ENCODE measurements at regions not wholly inside any gene's neighbourhood (a gene's known extent, or its start where the extent isn't known, plus 50 kb on each side); places are given as distances from the start of the nearest gene placed in this dataset.
"Not testable (repeated sequence)": the region's sequence is repeated elsewhere in the genome, so short reads cannot be mapped to it uniquely, and the experiment has no call there.

- not testable (repeated sequence) for H3K27me3 ChIP-seq (ENCODE audit: insufficient read depth, low read length); H3K36me3 ChIP-seq (ENCODE audit: insufficient read depth, low read length); H3K9me3 ChIP-seq (ENCODE audit: insufficient read depth, low read depth, low read length); H3K27ac ChIP-seq (ENCODE audit: low read depth, low read length); H3K9ac ChIP-seq (ENCODE audit: low read depth, low read length); H3K4me1 ChIP-seq (ENCODE audit: insufficient read depth, low read length); H3K4me3 ChIP-seq (ENCODE audit: low read length)
- 96% methylated on average over 4 of the region's 4 CpGs for WGBS
Observed at GRCh38 chr1:25171013-25171412, 61.3 kb downstream of the SYF2 start.

GRCh38 chr1:25170439-25170838 lies 61.9 kb downstream of the SYF2 start:
- Histone ChIP-seq H3K27me3 (ENCODE audit: insufficient read depth, low read length) (no peaks in the 10 kb centered on the region), H3K36me3 (ENCODE audit: insufficient read depth, low read length) (no peaks in the 10 kb centered on the region), H3K27ac (ENCODE audit: low read depth, low read length) (no peak overlapping the region), H3K4me1 (ENCODE audit: insufficient read depth, low read length) (peaks cover 8% of the 10 kb centered on the region), H3K4me3 (ENCODE audit: low read length) (no peak overlapping the region), H3K9ac (ENCODE audit: low read depth, low read length) (no peak overlapping the region), H3K9me3 (ENCODE audit: insufficient read depth, low read depth, low read length) (no peaks in the 10 kb centered on the region)
- 93% methylated on average over 5 of the region's 6 CpGs for WGBS

- Histone ChIP-seq H3K4me1 (ENCODE audit: insufficient read depth, low read length) (peaks cover 8% of the 10 kb centered on the region), H3K4me3 (ENCODE audit: low read length) (no peak overlapping the region), H3K9me3 (ENCODE audit: insufficient read depth, low read depth, low read length) (no peaks in the 10 kb centered on the region), H3K27me3 (ENCODE audit: insufficient read depth, low read length) (no peaks in the 10 kb centered on the region), H3K9ac (ENCODE audit: low read depth, low read length) (no peak overlapping the region), H3K36me3 (ENCODE audit: insufficient read depth, low read length) (no peaks in the 10 kb centered on the region), H3K27ac (ENCODE audit: low read depth, low read length) (no peak overlapping the region)
- 92% methylated on average over 8 of the region's 8 CpGs for WGBS
Observed at GRCh38 chr1:25169610-25170009, 62.7 kb downstream of the SYF2 start.

- WGBS = 96% methylated on average over 2 of the region's 2 CpGs
- Histone ChIP-seq H3K4me3 (ENCODE audit: low read length) (no peak overlapping the region), H3K27ac (ENCODE audit: low read depth, low read length) (no peak overlapping the region), H3K4me1 (ENCODE audit: insufficient read depth, low read length) (peaks cover 8% of the 10 kb centered on the region), H3K9ac (ENCODE audit: low read depth, low read length) (no peak overlapping the region), H3K27me3 (ENCODE audit: insufficient read depth, low read length) (no peaks in the 10 kb centered on the region), H3K36me3 (ENCODE audit: insufficient read depth, low read length) (no peaks in the 10 kb centered on the region), H3K9me3 (ENCODE audit: insufficient read depth, low read depth, low read length) (no peaks in the 10 kb centered on the region)
Observed at GRCh38 chr1:25169168-25169567, 63.1 kb downstream of the SYF2 start.

GRCh38 chr1:25168193-25169071 lies 63.9 kb downstream of the SYF2 start:
- Histone ChIP-seq H3K9me3 (ENCODE audit: insufficient read depth, low read depth, low read length) (no peaks in the 10 kb centered on the region), H3K4me3 (ENCODE audit: low read length) (no peak overlapping the region), H3K9ac (ENCODE audit: low read depth, low read length) (no peak overlapping the region), H3K27me3 (ENCODE audit: insufficient read depth, low read length) (no peaks in the 10 kb centered on the region), H3K27ac (ENCODE audit: low read depth, low read length) (no peak overlapping the region), H3K36me3 (ENCODE audit: insufficient read depth, low read length) (no peaks in the 10 kb centered on the region), H3K4me1 (ENCODE audit: insufficient read depth, low read length) (peaks cover 8% of the 10 kb centered on the region)
- 67% methylated on average over 11 of the region's 11 CpGs for WGBS

GRCh38 chr1:25167269-25168192 lies 64.8 kb downstream of the SYF2 start:
- Histone ChIP-seq H3K36me3 (ENCODE audit: insufficient read depth, low read length) (no peaks in the 10 kb centered on the region), H3K9ac (ENCODE audit: low read depth, low read length) (no peak overlapping the region), H3K4me3 (ENCODE audit: low read length) (no peak overlapping the region), H3K4me1 (ENCODE audit: insufficient read depth, low read length) (peaks cover 8% of the 10 kb centered on the region), H3K27ac (ENCODE audit: low read depth, low read length) (no peak overlapping the region), H3K9me3 (ENCODE audit: insufficient read depth, low read depth, low read length) (no peaks in the 10 kb centered on the region), H3K27me3 (ENCODE audit: insufficient read depth, low read length) (no peaks in the 10 kb centered on the region)
- WGBS = 64% methylated on average over 17 of the region's 17 CpGs

- Histone ChIP-seq H3K27me3 (ENCODE audit: insufficient read depth, low read length) (no peaks in the 10 kb centered on the region), H3K9ac (ENCODE audit: low read depth, low read length) (no peak overlapping the region), H3K4me1 (ENCODE audit: insufficient read depth, low read length) (peaks cover 8% of the 10 kb centered on the region), H3K27ac (ENCODE audit: low read depth, low read length) (no peak overlapping the region), H3K4me3 (ENCODE audit: low read length) (no peak overlapping the region), H3K36me3 (ENCODE audit: insufficient read depth, low read length) (no peaks in the 10 kb centered on the region), H3K9me3 (ENCODE audit: insufficient read depth, low read depth, low read length) (no peaks in the 10 kb centered on the region)
- 89% methylated on average over 3 of the region's 4 CpGs for WGBS
Observed at GRCh38 chr1:25166847-25167246, 65.5 kb downstream of the SYF2 start.

GRCh38 chr1:25163986-25164385 lies 68.3 kb downstream of the SYF2 start:
- Histone ChIP-seq H3K9me3 (ENCODE audit: insufficient read depth, low read depth, low read length) (no peaks in the 10 kb centered on the region), H3K4me3 (ENCODE audit: low read length) (no peak overlapping the region), H3K27ac (ENCODE audit: low read depth, low read length) (no peak overlapping the region), H3K36me3 (ENCODE audit: insufficient read depth, low read length) (no peaks in the 10 kb centered on the region), H3K27me3 (ENCODE audit: insufficient read depth, low read length) (no peaks in the 10 kb centered on the region), H3K4me1 (ENCODE audit: insufficient read depth, low read length) (peaks cover 5% of the 10 kb centered on the region), H3K9ac (ENCODE audit: low read depth, low read length) (no peak overlapping the region)
- 98% methylated on average over 2 of the region's 2 CpGs for WGBS

GRCh38 chr1:25161981-25162380 lies 70.3 kb downstream of the SYF2 start:
- Histone ChIP-seq H3K36me3 (ENCODE audit: insufficient read depth, low read length) (no peaks in the 10 kb centered on the region), H3K27me3 (ENCODE audit: insufficient read depth, low read length) (no peaks in the 10 kb centered on the region), H3K9ac (ENCODE audit: low read depth, low read length) (no peak overlapping the region), H3K4me1 (ENCODE audit: insufficient read depth, low read length) (no peaks in the 10 kb centered on the region), H3K4me3 (ENCODE audit: low read length) (no peak overlapping the region), H3K27ac (ENCODE audit: low read depth, low read length) (no peak overlapping the region), H3K9me3 (ENCODE audit: insufficient read depth, low read depth, low read length) (no peaks in the 10 kb centered on the region)
- 43% methylated on average over 2 of the region's 2 CpGs for WGBS

GRCh38 chr1:25157846-25158245 lies 74.5 kb downstream of the SYF2 start:
- no peaks in the 10 kb centered on the region for H3K9me3 ChIP-seq (ENCODE audit: insufficient read depth, low read depth, low read length)
- H3K9ac ChIP-seq (ENCODE audit: low read depth, low read length) = no peak overlapping the region
- 94% methylated on average over 3 of the region's 3 CpGs for WGBS

GRCh38 chr1:25150985-25151495 lies 81.3 kb downstream of the SYF2 start:
- WGBS = 90% methylated on average over 1 of the region's 1 CpG
- Histone ChIP-seq H3K27ac (ENCODE audit: low read depth, low read length) (no peak overlapping the region), H3K36me3 (ENCODE audit: insufficient read depth, low read length) (no peaks in the 10 kb centered on the region), H3K4me1 (ENCODE audit: insufficient read depth, low read length) (no peaks in the 10 kb centered on the region), H3K27me3 (ENCODE audit: insufficient read depth, low read length) (no peaks in the 10 kb centered on the region), H3K9ac (ENCODE audit: low read depth, low read length) (no peak overlapping the region), H3K9me3 (ENCODE audit: insufficient read depth, low read depth, low read length) (no peaks in the 10 kb centered on the region), H3K4me3 (ENCODE audit: low read length) (no peak overlapping the region)

More at GRCh38 chr1:25157846-25158245, 74.5 kb downstream of the SYF2 start:
- no peak overlapping the region for H3K27ac ChIP-seq (ENCODE audit: low read depth, low read length)
- H3K4me3 ChIP-seq (ENCODE audit: low read length) = no peak overlapping the region
- no peaks in the 10 kb centered on the region for H3K27me3 ChIP-seq (ENCODE audit: insufficient read depth, low read length)
- no peaks in the 10 kb centered on the region for H3K36me3 ChIP-seq (ENCODE audit: insufficient read depth, low read length)
- H3K4me1 ChIP-seq (ENCODE audit: insufficient read depth, low read length) = no peaks in the 10 kb centered on the region
